Gastrocnemius medialis (tissue), 4 donors: ENCODE measurements at regions not wholly inside any gene's neighbourhood (a gene's known extent, or its start where the extent isn't known, plus 50 kb on each side); places are given as distances from the start of the nearest gene placed in this dataset.

Source experiments
- CTCF ChIP-seq, 5 experiments: fragments of 450-650 bp in 3 of 5; fragments of 200-600 bp in 2 of 5; sonication (generic) in 2 of 5; IDR thresholded peaks in 4 of 5; conservative IDR thresholded peaks in 1 of 5; 1 replicate in 4 of 5; 2 replicates in 1 of 5; pipeline ENCODE4 v1.5.1; 2016 to 2019; ENCODE audit warnings: antibody characterized with exemption in 5 of 5, mild to moderate bottlenecking in 3 of 5, moderate library complexity in 3 of 5
- POLR2A ChIP-seq, 2 donors: fragments of 450-650 bp; IDR thresholded peaks; one replicate each; pipeline ENCODE4 v1.6.1; 2017; ENCODE audit warnings: antibody characterized with exemption in 2 of 2, mild to moderate bottlenecking in 2 of 2, moderate library complexity in 2 of 2

- TF ChIP-seq CTCF (IDR thresholded peaks at IDR 0.05 in 4 of 5, conservative IDR thresholded peaks at IDR 0.05 in 1 of 5), result no peak
- TF ChIP-seq POLR2A (IDR thresholded peaks at IDR 0.05), result no peak
These were observed 122.1 kb upstream of the PHACTR1 start for GRCh38 chr6:12594530-12594893.
